ENCODE measurements at regions not wholly inside any gene's neighbourhood (a gene's known extent, or its start where the extent isn't known, plus 50 kb on each side); places are given as distances from the start of the nearest gene placed in this dataset.

DNA sequence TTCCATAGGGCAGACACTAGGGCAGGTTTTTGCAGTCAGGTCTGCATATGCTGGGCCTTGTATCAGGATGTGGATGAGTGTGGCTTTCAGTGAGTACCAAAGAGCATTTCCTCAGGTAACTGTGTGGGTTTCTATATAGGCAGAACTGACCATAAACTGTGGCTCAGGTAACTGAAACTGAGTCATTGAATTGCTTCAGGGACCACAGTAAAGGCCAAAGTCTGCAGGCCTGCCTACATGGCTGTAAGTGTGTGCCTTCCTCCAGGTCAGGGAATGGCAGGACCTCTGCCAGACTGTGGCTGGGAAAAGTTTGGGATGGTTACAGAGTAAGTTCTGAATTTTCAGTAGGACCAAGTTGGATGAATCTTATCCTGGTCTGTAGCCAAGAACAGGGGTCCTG, 85.6 kb downstream of the ZNF486 start:
- H3K4me3 Mint-ChIP-seq, result no peak overlapping the region
- no peaks in the 10 kb centered on the region for H3K27me3 Mint-ChIP-seq
- no peaks in the 10 kb centered on the region for H3K9me3 Mint-ChIP-seq
- no peak overlapping the region for H3K27ac Mint-ChIP-seq
- no peaks in the 10 kb centered on the region for H3K4me1 Mint-ChIP-seq
- H3K36me3 Mint-ChIP-seq, result no peaks in the 10 kb centered on the region

DNA sequence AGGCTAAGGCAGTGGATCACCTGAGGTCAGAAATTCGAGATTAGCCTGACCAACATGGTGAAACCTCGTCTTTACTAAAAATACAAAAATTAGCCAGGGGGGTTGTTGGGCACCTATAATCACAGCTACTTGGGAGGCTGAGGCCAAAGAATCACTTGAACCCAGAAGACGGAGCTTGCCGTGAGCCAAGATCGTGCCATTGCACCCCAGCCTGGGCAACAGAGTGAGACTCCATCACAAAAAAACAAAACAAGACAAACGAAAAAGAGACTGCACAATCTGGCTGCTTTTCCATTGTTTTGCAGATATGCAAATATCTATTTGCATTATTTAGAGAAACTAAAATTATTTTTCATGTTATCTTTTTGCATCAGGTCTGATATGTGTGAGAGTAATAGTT, 83.6 kb downstream of the ZNF486 start:
- Mint-ChIP-seq H3K9me3 (no peaks in the 10 kb centered on the region), H3K4me1 (no peaks in the 10 kb centered on the region), H3K36me3 (no peaks in the 10 kb centered on the region), H3K4me3 (no peak overlapping the region), H3K27me3 (no peaks in the 10 kb centered on the region), H3K27ac (no peak overlapping the region)

DNA sequence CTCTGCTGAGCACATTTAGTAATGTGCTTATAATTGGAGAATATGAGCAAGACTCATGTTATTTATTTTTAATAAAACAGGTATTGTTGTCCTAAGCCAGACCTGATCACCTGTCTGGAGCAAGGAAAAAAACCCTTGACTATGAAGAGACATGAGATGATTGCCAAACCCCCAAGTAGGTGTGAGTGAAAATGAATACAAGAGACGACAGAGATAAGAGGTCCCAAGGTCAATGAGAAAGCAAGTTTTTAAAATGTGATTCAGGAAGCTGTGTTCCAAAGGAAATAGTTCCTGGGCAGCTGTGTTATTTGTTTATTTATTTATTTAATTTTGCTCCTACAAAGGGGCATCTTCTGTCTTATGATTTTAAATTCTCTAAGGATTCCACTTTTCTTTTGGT, 83.1 kb downstream of the ZNF486 start:
- Mint-ChIP-seq H3K27ac (no peak overlapping the region), H3K36me3 (no peaks in the 10 kb centered on the region), H3K9me3 (no peaks in the 10 kb centered on the region), H3K4me3 (no peak overlapping the region), H3K27me3 (no peaks in the 10 kb centered on the region), H3K4me1 (no peaks in the 10 kb centered on the region)

All from activated naive CD4-positive, alpha-beta T cell treated with anti-CD3 and anti-CD28 coated beads, Interleukin-2, amount 50 U/mL, for 24 hours (primary cell).